SK-N-SH treated with all-trans-retinoic acid at 6 μM for 48 hours (cell line): ENCODE measurements at regions not wholly inside any gene's neighbourhood (a gene's known extent, or its start where the extent isn't known, plus 50 kb on each side); places are given as distances from the start of the nearest gene placed in this dataset.

Experiments used
- ARNTL ChIP-seq: fragments of 450-650 bp; formaldehyde crosslinking; IDR thresholded peaks from 2 replicates; pipeline ENCODE4 v1.5.0; 2020; ENCODE audit warnings: low read depth, mild to moderate bottlenecking, moderate library complexity, borderline replicate concordance
- CSDC2 ChIP-seq: fragments of 250-450 bp; sonication (Bioruptor Pico); IDR thresholded peaks from 2 replicates; pipeline ENCODE4 v1.5.0; 2020; ENCODE audit warnings: mild to moderate bottlenecking, moderate library complexity
- RARB ChIP-seq: fragments of 250-450 bp; sonication (Bioruptor Pico); IDR thresholded peaks from 2 replicates; pipeline ENCODE4 v1.8.0; 2021; ENCODE audit warnings: mild to moderate bottlenecking, moderate library complexity
- SNAI2 ChIP-seq: fragments of 250-450 bp; sonication (Bioruptor Pico); IDR thresholded peaks from 2 replicates; pipeline ENCODE4 v1.5.0; 2020; ENCODE audit warnings: mild to moderate bottlenecking, moderate library complexity
- ZFP3 ChIP-seq: fragments of 250-450 bp; sonication (Bioruptor Pico); IDR thresholded peaks from 2 replicates; pipeline ENCODE4 v1.5.0; 2020; ENCODE audit warnings: mild to moderate bottlenecking, moderate library complexity
- ZFP30 ChIP-seq: fragments of 450-650 bp; formaldehyde crosslinking; IDR thresholded peaks from 2 replicates; pipeline ENCODE4 v1.5.0; 2022; ENCODE audit warnings: mild to moderate bottlenecking, moderate library complexity
- ZNF8 ChIP-seq: fragments of 450-650 bp; formaldehyde crosslinking; IDR thresholded peaks from 2 replicates; pipeline ENCODE4 v1.5.0; 2020; ENCODE audit warnings: mild to moderate bottlenecking, moderate library complexity
- TF ChIP-seq, protein P1 (sequence below): fragments of 250-450 bp; sonication (Bioruptor Pico); IDR thresholded peaks from 2 replicates; pipeline ENCODE4 v1.8.0; 2020; ENCODE audit warnings: mild to moderate bottlenecking, moderate library complexity, borderline replicate concordance

DNA sequence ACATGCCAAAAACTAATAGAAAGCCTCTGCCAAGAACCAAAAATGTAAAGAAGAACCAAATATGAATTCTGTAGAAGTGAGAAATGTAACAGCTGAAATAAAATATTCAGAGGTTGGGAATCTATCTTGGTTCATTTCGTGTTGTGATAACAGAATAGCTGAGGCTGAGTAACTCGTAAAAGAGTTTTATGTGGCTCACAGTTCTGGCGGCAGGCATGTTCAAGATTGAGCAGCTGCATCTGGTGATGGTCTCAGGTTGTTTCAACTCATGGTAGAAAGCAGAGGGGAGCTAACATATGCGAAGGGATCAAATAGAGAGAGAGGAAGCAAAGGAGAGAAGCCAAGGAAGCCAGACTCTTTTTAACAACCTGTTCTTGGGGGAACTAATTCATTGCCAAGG, 717.2 kb downstream of the TNS3 start:
- TF ChIP-seq ZFP30 (CRISPR knock-in tag) = no peak
- TF ChIP-seq RARB (CRISPR knock-in tag) = no peak
- no peak for TF ChIP-seq SNAI2 (CRISPR knock-in tag)
- no peak for TF ChIP-seq ZNF8 (CRISPR knock-in tag)
- TF ChIP-seq, protein P1, sequence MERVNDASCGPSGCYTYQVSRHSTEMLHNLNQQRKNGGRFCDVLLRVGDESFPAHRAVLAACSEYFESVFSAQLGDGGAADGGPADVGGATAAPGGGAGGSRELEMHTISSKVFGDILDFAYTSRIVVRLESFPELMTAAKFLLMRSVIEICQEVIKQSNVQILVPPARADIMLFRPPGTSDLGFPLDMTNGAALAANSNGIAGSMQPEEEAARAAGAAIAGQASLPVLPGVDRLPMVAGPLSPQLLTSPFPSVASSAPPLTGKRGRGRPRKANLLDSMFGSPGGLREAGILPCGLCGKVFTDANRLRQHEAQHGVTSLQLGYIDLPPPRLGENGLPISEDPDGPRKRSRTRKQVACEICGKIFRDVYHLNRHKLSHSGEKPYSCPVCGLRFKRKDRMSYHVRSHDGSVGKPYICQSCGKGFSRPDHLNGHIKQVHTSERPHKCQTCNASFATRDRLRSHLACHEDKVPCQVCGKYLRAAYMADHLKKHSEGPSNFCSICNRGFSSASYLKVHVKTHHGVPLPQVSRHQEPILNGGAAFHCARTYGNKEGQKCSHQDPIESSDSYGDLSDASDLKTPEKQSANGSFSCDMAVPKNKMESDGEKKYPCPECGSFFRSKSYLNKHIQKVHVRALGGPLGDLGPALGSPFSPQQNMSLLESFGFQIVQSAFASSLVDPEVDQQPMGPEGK (CRISPR knock-in tag) = no peak
- no peak for TF ChIP-seq CSDC2 (CRISPR knock-in tag)
- TF ChIP-seq ARNTL = no peak
- no peak for TF ChIP-seq ZFP3 (CRISPR knock-in tag)
